GM19463 (cell line): ENCODE measurements at regions not wholly inside any gene's neighbourhood (a gene's known extent, or its start where the extent isn't known, plus 50 kb on each side); places are given as distances from the start of the nearest gene placed in this dataset.
A peak's percentile ranks its signal among the peaks of the same experiment; 100 is the strongest.

Experiments used
- ATAC-seq: cut with Tn5 transposase; IDR thresholded peaks from one replicate; pipeline ENCODE4 v1.9.1; 2021; ENCODE audit warnings: mild to moderate bottlenecking, moderate library complexity; ENCODE audit not compliant: unreplicated experiment

GRCh38 chr7:115719963-115720362 is 310.6 kb downstream of the TFEC start:
- no peak for ATAC-seq

GRCh38 chr7:115709664-115710063 is 320.9 kb downstream of the TFEC start:
- ATAC-seq, result no peak

GRCh38 chr7:115708013-115708341 is 322.6 kb downstream of the TFEC start:
- ATAC-seq, result no peak

GRCh38 chr7:115707258-115708012 is 323.1 kb downstream of the TFEC start:
- no peak for ATAC-seq

GRCh38 chr7:115704884-115705283 is 325.7 kb downstream of the TFEC start:
- ATAC-seq, result no peak

- ATAC-seq, result no peak
Measured at GRCh38 chr7:115701141-115701540, 329.4 kb downstream of the TFEC start.

- no peak for ATAC-seq
Measured at GRCh38 chr7:115694424-115694823, 336.1 kb downstream of the TFEC start.

GRCh38 chr7:115693779-115694178 is 336.8 kb downstream of the TFEC start:
- ATAC-seq, result no peak

GRCh38 chr7:115689941-115690340 is 340.6 kb downstream of the TFEC start:
- ATAC-seq, result no peak

GRCh38 chr7:115683093-115683492 is 347.5 kb downstream of the TFEC start:
- no peak for ATAC-seq

- no peak for ATAC-seq
Measured at GRCh38 chr7:115682507-115682906, 348.1 kb downstream of the TFEC start.

- ATAC-seq, result no peak
Measured at GRCh38 chr7:115680921-115681320, 349.6 kb downstream of the TFEC start.

- peak; percentile 68 for ATAC-seq
Measured at GRCh38 chr7:115679976-115680375, 350.6 kb downstream of the TFEC start.

- no peak for ATAC-seq
Measured at GRCh38 chr7:115679423-115679822, 351.1 kb downstream of the TFEC start.

GRCh38 chr7:115678086-115678982 is 352.2 kb downstream of the TFEC start:
- no peak for ATAC-seq

GRCh38 chr7:115676707-115677106 is 353.9 kb downstream of the TFEC start:
- ATAC-seq, result no peak

GRCh38 chr7:115676080-115676479 is 354.5 kb downstream of the TFEC start:
- no peak for ATAC-seq

GRCh38 chr7:115674467-115675024 is 356.0 kb downstream of the TFEC start:
- no peak for ATAC-seq

GRCh38 chr7:115672024-115672423 is 358.5 kb downstream of the TFEC start:
- ATAC-seq, result no peak

GRCh38 chr7:115662676-115663075 is 367.9 kb downstream of the TFEC start:
- ATAC-seq, result no peak

GRCh38 chr7:115662120-115662519 is 368.4 kb downstream of the TFEC start:
- ATAC-seq, result no peak

- no peak for ATAC-seq
Measured at GRCh38 chr7:115658223-115658622, 372.3 kb downstream of the TFEC start.
